Urinary bladder (tissue), 3 donors: ENCODE measurements at regions not wholly inside any gene's neighbourhood (a gene's known extent, or its start where the extent isn't known, plus 50 kb on each side); places are given as distances from the start of the nearest gene placed in this dataset.

Source experiments
- DNase-seq: peaks from one replicate; pipeline ENCODE4 v3.0.0-alpha.2; 2015; ENCODE audit errors: extremely low spot score
- H3K27ac ChIP-seq: one replicate; pipeline ENCODE4 v1.5.1; 2013; ENCODE audit warnings: low read depth, mild to moderate bottlenecking, moderate library complexity
- H3K36me3 ChIP-seq: one replicate; pipeline ENCODE4 v1.6.1; 2013; ENCODE audit warnings: mild to moderate bottlenecking, moderate library complexity; ENCODE audit not compliant: insufficient read depth
- H3K4me1 ChIP-seq: one replicate; pipeline ENCODE4 v1.6.1; 2013; ENCODE audit warnings: mild to moderate bottlenecking, moderate library complexity; ENCODE audit not compliant: insufficient read depth
- H3K4me3 ChIP-seq: one replicate; pipeline ENCODE4 v1.5.1; 2013; ENCODE audit warnings: low read depth, low read length
- WGBS: extraction: QIAGEN DNeasy Blood & Tissue Kit; methylation state at CpG from one replicate; pipeline ENCODE4 v1.1.7; 2013; 5-methylcytosine and 5-hydroxymethylcytosine counted together
- donor health status: healthy with polysubstance abuse.
- donor health status: healthy.

DNA sequence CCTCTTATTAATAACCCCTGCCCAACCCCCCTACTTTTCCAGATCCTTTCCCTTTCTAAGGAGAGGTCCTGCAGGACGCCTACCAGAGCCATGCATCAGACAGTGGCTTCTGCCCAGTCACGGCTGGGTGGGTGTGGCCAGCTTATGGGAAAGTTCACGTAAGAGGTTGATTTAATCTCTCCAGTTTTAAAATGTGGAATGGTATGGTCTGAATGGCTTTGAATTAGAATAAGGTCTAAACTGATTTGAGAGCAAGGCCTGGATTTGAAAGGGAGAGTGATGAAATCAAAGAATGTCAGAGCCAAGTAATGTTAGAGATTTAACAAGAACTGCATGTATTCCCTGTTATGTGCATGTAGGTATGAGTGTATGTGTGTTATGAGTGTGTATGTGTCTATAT is 275.7 kb downstream of the PAX1 start:
- Histone ChIP-seq H3K4me3 (no peak overlapping the region), H3K27ac (no peak overlapping the region), H3K4me1 (no peaks in the 10 kb centered on the region), H3K36me3 (no peaks in the 10 kb centered on the region)
- 39% methylated on average over 3 of the region's 3 CpGs for WGBS
- no peak for DNase-seq

DNA sequence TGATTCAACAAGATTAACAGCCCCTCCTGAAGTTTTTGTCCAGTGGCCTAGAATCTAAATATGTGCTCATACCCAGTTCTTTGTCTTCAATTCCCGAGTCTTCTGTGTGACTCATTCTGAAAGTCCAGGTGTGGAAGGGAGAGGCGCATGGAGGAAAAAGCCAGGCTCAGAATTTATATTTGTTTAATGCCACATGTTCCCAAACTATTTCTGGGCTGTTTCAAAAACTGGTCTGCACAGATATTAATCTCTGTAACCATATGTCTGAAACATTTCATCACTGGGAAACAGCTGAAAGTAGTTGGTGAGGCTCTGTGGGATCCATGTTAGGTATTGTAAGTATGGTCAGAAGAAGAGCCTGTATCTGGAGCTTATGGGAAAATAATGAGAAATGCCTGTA is 266.0 kb downstream of the PAX1 start:
- no peak overlapping the region for H3K27ac ChIP-seq
- DNase-seq: no peak
- no peak overlapping the region for H3K4me3 ChIP-seq
- 82% methylated on average over 2 of the region's 2 CpGs for WGBS
- H3K4me1 ChIP-seq: no peaks in the 10 kb centered on the region
- H3K36me3 ChIP-seq: no peaks in the 10 kb centered on the region

DNA sequence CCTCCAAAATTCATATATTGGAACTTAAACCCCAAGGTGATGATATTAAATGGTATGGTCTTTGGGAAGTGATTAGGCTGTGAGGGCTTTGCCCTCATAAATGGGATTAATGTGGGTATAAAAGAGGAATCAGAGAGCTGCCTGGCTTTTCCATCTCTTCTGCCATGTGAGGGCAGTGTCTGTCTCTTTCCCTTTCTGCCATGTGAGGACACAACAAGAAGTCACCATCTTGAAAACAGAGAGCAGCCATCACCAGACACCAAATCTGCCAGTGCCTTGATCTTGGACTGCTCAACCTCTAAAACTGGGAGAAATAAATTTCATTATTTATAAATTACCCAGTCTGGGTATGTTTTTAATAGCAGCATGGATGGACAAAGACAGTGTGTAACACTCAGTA is 263.0 kb downstream of the PAX1 start:
- Histone ChIP-seq H3K27ac (no peak overlapping the region), H3K36me3 (no peaks in the 10 kb centered on the region), H3K4me3 (no peak overlapping the region), H3K4me1 (no peaks in the 10 kb centered on the region)
- no peak for DNase-seq

DNA sequence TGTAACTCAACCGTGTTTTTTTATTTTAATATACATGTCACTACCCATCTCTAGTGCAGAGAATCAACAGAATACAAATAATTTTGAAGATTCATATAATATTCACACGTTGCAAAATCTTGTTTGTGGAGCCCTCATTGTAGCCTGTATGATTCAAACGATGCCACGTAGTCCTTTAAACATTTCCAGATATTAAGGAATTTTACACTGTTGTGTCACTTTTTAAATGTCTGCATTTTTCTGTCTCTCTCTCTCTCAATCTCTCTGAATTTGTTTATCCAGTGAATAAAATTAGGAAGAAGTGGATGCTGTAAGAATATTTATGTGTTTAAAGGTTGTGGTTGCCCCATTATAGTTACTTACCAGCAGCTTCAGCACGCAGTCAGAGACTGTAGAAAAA is 262.0 kb downstream of the PAX1 start:
- Histone ChIP-seq H3K4me1 (no peaks in the 10 kb centered on the region), H3K4me3 (no peak overlapping the region), H3K27ac (no peak overlapping the region), H3K36me3 (no peaks in the 10 kb centered on the region)
- no peak for DNase-seq
- 72% methylated on average over 5 of the region's 5 CpGs for WGBS

DNA sequence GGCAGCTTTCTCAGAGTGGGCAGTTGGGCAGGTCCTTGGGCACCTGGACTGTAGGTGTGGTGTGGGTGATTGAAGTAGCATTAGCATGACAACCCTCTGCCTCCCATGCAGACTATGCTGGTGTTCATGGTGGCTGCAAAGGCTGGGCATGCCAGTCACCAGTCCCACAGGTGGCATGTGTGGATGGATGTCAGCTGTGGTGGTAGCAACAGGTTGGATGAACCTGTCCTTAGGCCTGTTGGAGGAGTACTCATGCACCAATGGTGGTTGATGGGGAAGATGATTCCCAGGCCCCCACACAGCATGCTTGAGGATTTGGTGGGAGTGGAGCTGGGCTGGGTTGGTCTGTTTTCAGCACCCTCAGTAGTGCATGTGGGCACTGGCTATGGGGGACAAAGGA is 251.1 kb downstream of the PAX1 start:
- DNase-seq: no peak
- Histone ChIP-seq H3K4me3 (no peak overlapping the region), H3K4me1 (no peaks in the 10 kb centered on the region), H3K36me3 (no peaks in the 10 kb centered on the region), H3K27ac (no peak overlapping the region)

DNA sequence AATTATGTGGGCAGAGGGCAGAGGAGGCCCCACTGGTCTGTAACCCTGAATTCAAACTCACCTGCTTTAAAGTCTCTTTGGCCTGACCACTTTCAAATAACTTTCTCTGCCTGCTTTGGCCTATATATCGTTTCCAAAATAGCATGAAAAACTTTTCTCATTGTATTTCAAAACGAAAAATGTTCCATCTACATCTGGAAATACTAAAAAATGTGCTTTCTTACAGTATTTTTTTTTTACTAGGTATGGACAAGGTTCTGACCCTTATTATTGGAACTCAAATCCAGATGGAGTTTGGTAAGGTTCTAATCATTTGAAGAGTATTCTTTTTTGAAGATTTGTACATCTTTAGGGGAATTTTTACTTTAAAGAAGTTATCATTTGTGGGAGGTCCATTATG is 241.9 kb downstream of the PAX1 start:
- no peak overlapping the region for H3K27ac ChIP-seq
- no peaks in the 10 kb centered on the region for H3K36me3 ChIP-seq
- DNase-seq: no peak
- 59% methylated on average over 2 of the region's 2 CpGs for WGBS
- no peaks in the 10 kb centered on the region for H3K4me1 ChIP-seq
- no peak overlapping the region for H3K4me3 ChIP-seq

DNA sequence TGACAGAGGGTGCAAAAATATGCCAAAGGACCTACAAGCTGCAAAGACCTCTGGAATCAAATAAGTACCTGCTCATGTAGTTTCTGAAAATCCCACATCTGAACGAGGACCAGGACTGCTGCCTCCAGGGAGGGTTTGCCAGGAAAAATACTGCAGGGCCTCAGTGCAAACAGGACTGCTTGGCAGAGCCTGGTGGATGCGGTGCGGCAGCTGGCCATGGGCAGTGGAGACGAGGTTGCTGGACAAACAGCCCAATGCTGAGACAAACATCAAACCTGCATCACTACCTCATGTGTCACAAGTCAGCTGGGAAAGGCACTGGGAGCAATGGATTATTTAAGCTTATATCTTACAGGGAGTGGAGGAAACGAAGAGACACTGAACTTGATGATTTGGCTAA is 238.8 kb downstream of the PAX1 start:
- no peak for DNase-seq
- no peak overlapping the region for H3K4me3 ChIP-seq
- H3K4me1 ChIP-seq: no peaks in the 10 kb centered on the region
- no peaks in the 10 kb centered on the region for H3K36me3 ChIP-seq
- H3K27ac ChIP-seq: no peak overlapping the region
- 78% methylated on average over 5 of the region's 5 CpGs for WGBS

DNA sequence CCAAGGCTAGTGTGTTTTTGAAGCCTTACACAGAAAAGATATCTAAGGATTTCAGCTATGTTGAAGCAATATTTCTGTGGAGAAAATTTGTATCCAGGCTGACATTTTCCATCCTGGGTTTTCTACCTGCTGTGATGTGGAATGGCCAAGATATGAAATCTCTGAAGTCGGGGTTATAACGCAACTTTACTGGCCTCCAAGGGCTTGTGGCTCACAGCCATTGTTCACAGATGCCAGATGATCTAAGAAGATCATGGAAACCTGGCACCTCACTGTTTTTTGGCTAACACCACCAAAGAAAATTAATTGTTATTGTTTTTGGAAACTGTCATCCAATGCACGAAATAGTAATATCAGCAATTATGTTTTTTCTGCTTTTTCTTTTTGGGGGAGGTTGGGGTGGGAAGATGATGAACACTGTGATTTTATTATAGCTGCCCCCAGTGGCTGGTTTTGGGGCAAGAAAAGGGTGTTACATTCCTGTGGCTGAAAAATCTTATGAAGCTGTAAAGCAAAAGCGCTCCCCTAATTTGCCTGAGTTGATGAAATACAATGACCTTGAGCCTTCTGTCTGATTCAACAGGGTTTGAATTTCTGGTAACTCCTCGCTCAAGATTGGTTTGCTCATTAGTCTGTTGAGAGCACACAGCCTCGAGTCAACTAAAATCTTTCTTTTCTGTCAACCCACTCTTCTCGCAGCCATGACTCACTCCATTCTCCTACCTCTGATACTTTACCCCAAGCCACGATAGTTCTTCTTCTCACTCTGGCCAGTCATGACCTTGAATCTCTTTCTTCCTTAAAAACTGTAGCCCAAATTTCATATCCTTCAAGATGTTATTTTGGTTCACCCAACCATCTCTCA is 236.7 kb downstream of the PAX1 start:
- H3K4me3 ChIP-seq: no peak overlapping the region
- H3K36me3 ChIP-seq: no peaks in the 10 kb centered on the region
- no peak for DNase-seq
- H3K27ac ChIP-seq: no peak overlapping the region
- WGBS: 85% methylated on average over 8 of the region's 8 CpGs
- H3K4me1 ChIP-seq: no peaks in the 10 kb centered on the region

DNA sequence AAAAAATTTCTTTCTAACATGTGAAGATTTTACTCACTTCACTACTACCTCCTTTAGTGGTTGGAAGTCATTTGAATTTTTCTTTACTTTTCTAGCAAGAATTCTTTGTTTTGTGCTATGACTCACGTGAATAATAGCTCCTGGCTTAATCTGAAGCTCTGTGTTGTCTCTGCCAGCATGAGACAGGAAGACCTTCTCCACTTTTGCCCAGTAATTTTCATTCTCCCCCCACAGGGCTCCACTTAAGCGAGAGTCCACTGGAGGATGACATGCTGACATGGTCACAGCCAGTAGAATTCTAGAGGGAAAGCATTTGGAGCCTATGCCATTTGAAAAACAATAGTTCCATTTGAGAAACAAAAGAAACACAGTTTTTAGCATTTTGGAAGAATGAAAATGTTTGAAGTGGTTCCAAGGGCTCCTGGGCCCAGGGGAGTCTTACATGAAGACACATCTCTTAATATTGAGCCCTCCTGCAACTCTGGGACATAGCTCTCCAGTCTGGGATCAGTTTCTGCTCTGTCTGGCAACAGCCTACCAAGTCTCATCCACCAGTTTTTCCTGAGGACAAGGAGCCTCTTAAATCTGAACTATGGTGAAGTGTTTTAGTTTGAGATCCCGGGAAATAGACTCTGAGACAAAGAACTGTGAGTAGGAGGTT is 231.4 kb downstream of the PAX1 start:
- H3K4me1 ChIP-seq: no peaks in the 10 kb centered on the region
- no peaks in the 10 kb centered on the region for H3K36me3 ChIP-seq
- no peak overlapping the region for H3K27ac ChIP-seq
- 36% methylated on average over 3 of the region's 3 CpGs for WGBS
- H3K4me3 ChIP-seq: no peak overlapping the region
- no peak for DNase-seq

DNA sequence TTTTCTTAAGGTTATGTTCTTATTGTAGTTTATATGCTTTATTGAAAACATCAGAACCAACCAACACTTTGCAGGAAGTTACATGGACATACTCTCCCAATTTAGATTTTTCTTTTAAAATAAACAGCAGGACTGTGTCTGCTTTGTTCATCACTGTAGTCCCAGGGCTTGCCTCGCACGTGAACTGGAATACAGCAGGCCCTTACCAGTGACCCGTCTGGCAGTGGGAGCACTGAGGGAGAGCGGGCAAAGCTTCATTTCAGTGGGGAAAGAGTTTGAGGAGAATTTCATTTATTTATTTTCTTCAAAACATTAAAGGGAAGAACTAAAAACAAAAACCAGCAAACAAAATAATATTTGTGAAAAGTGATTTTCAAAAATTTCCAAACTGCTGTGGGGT is 230.8 kb downstream of the PAX1 start:
- WGBS: 53% methylated on average over 4 of the region's 4 CpGs

DNA sequence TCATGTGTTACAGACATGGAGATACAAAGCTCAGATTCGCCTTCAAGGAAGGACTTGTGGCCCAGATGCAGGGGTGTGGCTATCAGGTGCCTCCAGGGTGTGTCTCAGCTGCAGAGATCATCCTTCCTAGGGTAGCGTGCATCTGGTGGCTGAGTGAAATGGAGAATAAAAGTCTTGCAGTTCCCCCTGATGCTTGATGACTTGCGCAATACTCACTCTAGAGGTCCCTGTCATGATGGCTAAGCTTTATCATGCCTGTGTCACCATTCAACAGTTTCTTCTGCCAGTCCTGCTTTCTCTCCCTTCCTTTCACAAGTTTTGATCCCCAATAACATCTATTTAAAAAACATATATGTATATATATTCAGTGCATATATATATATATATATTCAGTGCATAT is 228.1 kb downstream of the PAX1 start:
- H3K4me3 ChIP-seq: no peak overlapping the region
- H3K4me1 ChIP-seq: no peaks in the 10 kb centered on the region
- WGBS: 84% methylated on average over 3 of the region's 3 CpGs
- no peaks in the 10 kb centered on the region for H3K36me3 ChIP-seq
- no peak overlapping the region for H3K27ac ChIP-seq
- DNase-seq: no peak

More for the DNA sequence above, 230.8 kb downstream of the PAX1 start:
- H3K4me3 ChIP-seq: no peak overlapping the region
- no peaks in the 10 kb centered on the region for H3K4me1 ChIP-seq
- no peaks in the 10 kb centered on the region for H3K36me3 ChIP-seq
- no peak overlapping the region for H3K27ac ChIP-seq
- DNase-seq: no peak

DNA sequence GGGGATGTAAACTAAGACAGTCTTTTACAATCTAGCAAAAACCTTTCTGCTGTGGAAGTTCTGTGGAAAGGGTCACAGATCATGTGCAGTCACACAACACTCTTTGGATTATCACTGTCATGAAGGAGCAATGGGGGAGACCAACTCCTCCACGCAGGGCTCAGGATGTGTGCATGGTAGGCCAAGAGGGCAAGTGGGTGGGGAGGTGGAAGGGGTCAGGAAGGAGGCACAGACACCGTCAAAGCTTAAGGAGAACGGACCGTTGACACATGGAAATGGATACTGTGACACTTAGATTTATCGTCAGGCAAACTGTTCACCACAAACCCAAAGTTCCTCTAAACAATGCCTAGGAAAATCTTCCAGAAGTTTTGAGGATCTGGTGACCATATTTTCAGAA is 215.8 kb downstream of the PAX1 start:
- no peak overlapping the region for H3K4me3 ChIP-seq
- H3K27ac ChIP-seq: no peak overlapping the region
- WGBS: 56% methylated on average over 5 of the region's 5 CpGs
- DNase-seq: no peak
- H3K36me3 ChIP-seq: no peaks in the 10 kb centered on the region
- H3K4me1 ChIP-seq: no peaks in the 10 kb centered on the region

DNA sequence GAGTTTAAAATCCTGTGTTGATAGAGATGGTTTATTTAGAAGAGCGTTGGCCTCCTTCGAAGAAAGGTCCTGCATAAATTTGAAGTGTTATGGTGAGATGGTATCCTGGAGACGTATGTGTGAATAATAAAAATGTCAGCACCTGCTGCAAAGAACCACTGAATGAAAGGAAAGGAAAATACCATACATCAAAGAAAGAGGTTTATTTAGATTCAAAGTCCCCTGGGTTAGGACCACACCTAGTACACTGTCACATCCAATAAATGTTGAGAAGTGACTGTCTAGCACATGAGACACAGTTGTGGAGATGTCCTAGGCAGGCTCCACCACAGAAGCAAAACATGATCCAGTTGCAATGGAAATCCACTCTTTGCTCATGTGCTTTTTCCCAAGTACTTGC is 214.7 kb downstream of the PAX1 start:
- 29% methylated on average over 3 of the region's 3 CpGs for WGBS
- Histone ChIP-seq H3K4me1 (no peaks in the 10 kb centered on the region), H3K27ac (no peak overlapping the region), H3K36me3 (no peaks in the 10 kb centered on the region), H3K4me3 (no peak overlapping the region)
- DNase-seq: no peak

DNA sequence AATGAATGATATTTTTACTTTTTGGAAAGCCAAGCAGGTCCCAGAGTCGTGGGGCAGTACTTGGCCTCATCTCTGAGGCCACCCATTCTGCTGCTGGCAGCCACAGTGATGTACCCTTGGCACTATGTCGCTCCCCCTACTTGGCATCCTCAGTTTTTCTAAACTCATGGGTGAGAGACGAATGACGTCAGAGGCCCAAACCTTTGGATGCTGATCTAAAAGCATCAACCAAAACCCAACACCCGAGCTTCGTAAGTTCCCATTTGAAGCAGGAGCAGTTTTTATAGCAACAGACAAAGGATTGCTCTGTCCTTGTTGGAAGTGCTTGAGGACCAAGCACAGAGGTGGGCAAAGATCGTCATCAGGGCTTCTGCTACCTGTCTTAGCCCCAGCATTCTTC is 212.9 kb downstream of the PAX1 start:
- H3K36me3 ChIP-seq: no peaks in the 10 kb centered on the region
- WGBS: 82% methylated on average over 7 of the region's 7 CpGs
- no peak for DNase-seq
- no peaks in the 10 kb centered on the region for H3K4me1 ChIP-seq
- no peak overlapping the region for H3K27ac ChIP-seq
- H3K4me3 ChIP-seq: no peak overlapping the region
